HFFc6 (cell line): ENCODE measurements at regions not wholly inside any gene's neighbourhood (a gene's known extent, or its start where the extent isn't known, plus 50 kb on each side); places are given as distances from the start of the nearest gene placed in this dataset.

ENCODE experiments used
- DNase-seq: peaks from one replicate; pipeline ENCODE4 v3.0.0-alpha.2; 2018
- H3K27ac Mint-ChIP-seq: 2 replicates; pipeline ENCODE4 v1.8.0; 2020; ENCODE audit warnings: mild to moderate bottlenecking, mixed read lengths
- H3K27me3 Mint-ChIP-seq: 2 replicates; pipeline ENCODE4 v1.8.0; 2021; ENCODE audit warnings: mild to moderate bottlenecking, moderate library complexity, mixed read lengths; ENCODE audit not compliant: insufficient read depth
- H3K36me3 Mint-ChIP-seq: 2 replicates; pipeline ENCODE4 v1.8.0; 2021; ENCODE audit warnings: low read depth, mixed read lengths
- H3K4me1 Mint-ChIP-seq: 2 replicates; pipeline ENCODE4 v1.8.0; 2020; ENCODE audit warnings: low read depth, mixed read lengths
- H3K4me3 Mint-ChIP-seq: 2 replicates; pipeline ENCODE4 v1.8.0; 2020; ENCODE audit warnings: mild to moderate bottlenecking, moderate library complexity, mixed read lengths
- H3K9me3 Mint-ChIP-seq: 2 replicates; pipeline ENCODE4 v1.8.0; 2020; ENCODE audit warnings: mild to moderate bottlenecking, mixed read lengths
- CTCF ChIP-seq: fragments of 200-600 bp; sonication (generic); IDR thresholded peaks from 2 replicates; pipeline ENCODE4 v1.5.0; 2021; ENCODE audit warnings: antibody characterized with exemption, mild to moderate bottlenecking

DNA sequence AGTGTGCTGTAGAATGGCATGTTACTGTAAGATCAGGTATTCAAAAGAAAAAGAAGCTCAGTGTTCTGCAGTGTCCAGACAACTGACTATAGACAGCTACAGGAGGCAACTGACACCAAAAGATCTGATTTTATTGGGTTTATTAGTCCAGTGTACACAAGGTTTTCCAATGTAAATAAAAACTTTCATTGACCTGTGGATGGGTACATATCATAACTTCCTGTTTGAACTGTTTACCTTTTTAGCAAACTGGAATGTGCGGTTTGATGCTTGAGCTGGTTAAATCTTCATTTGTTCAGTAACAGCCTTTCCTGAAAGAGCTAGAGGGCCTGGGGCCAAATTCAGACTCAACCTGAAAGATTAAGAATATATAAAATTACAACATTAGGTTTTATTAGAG lies 172.6 kb upstream of the SP8 start:
- no peaks in the 10 kb centered on the region for H3K27me3 Mint-ChIP-seq
- H3K36me3 Mint-ChIP-seq, result peaks cover 7% of the 10 kb centered on the region; the same call in 1 of the 2 replicates
- no peak for DNase-seq
- peaks cover 34% of the 10 kb centered on the region for H3K9me3 Mint-ChIP-seq
- no peak overlapping the region for H3K27ac Mint-ChIP-seq
- no peak for TF ChIP-seq CTCF
- H3K4me3 Mint-ChIP-seq, result no peak overlapping the region
- no peaks in the 10 kb centered on the region for H3K4me1 Mint-ChIP-seq

DNA sequence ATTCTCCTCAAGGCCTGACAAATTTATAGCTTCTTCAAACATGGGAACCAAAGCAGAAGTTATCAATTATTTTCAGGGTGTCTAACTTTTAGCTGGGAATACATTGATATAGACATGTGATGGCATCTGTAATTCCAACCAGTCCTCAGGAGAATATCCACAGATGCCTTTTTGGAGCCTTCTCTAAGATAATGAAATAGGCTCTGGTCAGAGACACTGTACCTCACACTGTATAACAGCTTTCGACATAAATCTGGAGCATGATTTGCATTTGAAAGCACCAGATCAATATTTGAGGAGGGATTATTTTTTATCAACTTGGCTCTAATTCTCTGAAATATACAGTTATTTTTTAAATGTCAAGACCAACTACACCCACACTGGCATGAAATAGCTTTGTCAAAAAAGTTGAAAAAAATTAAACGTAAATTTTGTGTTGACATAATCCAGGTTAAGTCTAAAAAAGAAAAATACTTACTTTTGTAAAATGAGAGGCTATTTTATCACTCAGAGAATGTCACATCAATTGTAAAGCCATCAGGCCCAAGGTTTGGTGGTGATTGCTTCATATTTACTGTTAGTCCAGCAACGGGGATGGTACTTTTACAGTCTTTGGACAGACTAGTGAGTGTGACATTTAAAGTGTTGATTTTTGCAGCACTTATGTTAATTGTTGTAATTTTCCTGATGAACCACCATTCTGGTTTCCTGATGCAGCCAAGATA lies 177.0 kb upstream of the SP8 start:
- Mint-ChIP-seq H3K27ac (no peak overlapping the region), H3K9me3 (peaks cover 39% of the 10 kb centered on the region), H3K36me3 (no peaks in the 10 kb centered on the region), H3K27me3 (no peaks in the 10 kb centered on the region), H3K4me1 (no peaks in the 10 kb centered on the region), H3K4me3 (no peak overlapping the region)
- TF ChIP-seq CTCF, result no peak
- DNase-seq, result no peak

DNA sequence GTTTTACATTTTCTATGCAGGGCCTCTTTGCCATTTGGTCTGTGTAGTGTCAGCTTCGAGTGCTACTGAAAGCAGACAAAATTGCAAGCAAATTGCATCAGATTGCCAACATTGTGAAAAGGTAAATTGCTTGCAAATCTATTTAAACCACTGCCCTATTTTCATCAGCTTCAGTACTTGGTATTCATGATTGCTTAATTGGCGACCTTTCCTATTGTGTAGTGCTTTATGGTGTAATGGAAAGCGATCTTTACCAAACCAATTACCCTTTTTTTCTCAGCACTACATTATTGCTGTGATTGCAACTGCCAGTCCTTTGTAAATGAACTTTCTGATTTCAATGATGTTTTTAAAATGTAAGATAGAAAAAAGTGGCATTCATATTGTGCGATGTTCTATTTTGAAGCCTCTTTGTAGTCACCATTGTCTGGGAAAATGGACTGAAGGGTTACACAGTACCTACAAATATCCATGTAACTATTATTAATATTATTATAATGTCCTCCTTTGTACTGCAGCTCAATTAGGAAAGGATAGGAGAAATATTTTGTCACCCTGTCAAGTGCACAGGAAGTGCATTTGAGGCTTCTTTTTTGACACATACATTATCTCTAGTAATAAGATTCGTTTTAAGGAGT lies 177.7 kb upstream of the SP8 start:
- no peak for TF ChIP-seq CTCF
- H3K27ac Mint-ChIP-seq, result no peak overlapping the region
- no peaks in the 10 kb centered on the region for H3K27me3 Mint-ChIP-seq
- H3K4me1 Mint-ChIP-seq, result no peaks in the 10 kb centered on the region
- no peaks in the 10 kb centered on the region for H3K36me3 Mint-ChIP-seq
- no peak overlapping the region for H3K4me3 Mint-ChIP-seq
- H3K9me3 Mint-ChIP-seq, result peaks cover 38% of the 10 kb centered on the region
- no peak for DNase-seq

- no peak for TF ChIP-seq CTCF
- Mint-ChIP-seq H3K36me3 (no peaks in the 10 kb centered on the region), H3K27me3 (no peaks in the 10 kb centered on the region), H3K27ac (no peak overlapping the region), H3K4me1 (no peaks in the 10 kb centered on the region), H3K9me3 (peaks cover 50% of the 10 kb centered on the region), H3K4me3 (no peak overlapping the region)
- DNase-seq, result no peak
Observed at GRCh38 chr7:20971219-20971618, 184.5 kb upstream of the SP8 start.

GRCh38 chr7:20980232-20980631 lies 193.5 kb upstream of the SP8 start:
- H3K27ac Mint-ChIP-seq, result no peak overlapping the region
- H3K4me3 Mint-ChIP-seq, result no peak overlapping the region
- peaks cover 48% of the 10 kb centered on the region for H3K9me3 Mint-ChIP-seq
- no peaks in the 10 kb centered on the region; the same call in 1 of the 2 replicates for H3K36me3 Mint-ChIP-seq
- DNase-seq, result no peak
- TF ChIP-seq CTCF, result no peak
- no peaks in the 10 kb centered on the region for H3K4me1 Mint-ChIP-seq
- H3K27me3 Mint-ChIP-seq, result no peaks in the 10 kb centered on the region
